ENCODE measurements at regions not wholly inside any gene's neighbourhood (a gene's known extent, or its start where the extent isn't known, plus 50 kb on each side); places are given as distances from the start of the nearest gene placed in this dataset.
"Not testable (repeated sequence)": the region's sequence is repeated elsewhere in the genome, so short reads cannot be mapped to it uniquely, and the experiment has no call there.

DNA sequence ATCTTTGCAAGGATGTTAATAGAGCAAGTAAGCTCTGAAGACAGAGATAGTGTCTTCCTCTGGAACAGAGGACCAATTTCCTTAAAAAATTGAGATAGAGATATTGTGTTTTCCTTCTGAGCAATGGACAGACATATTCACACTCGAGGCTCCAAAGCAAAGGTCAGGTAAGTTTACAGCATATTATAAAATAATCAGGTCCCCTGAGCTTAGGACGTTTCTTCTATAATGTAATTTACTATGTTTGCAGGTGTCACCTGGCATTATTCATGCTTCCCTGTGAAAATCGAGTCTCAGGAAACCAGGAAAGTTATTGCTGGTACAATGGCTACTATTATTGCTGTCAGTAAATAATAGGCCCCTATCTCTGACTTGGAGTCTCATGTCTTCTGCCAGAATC, 1135.8 kb upstream of the ACVR2A start:
- WGBS, 2 donors, result 71% methylated on average over 3 of the region's 3 CpGs
- H3K4me1 ChIP-seq, result no peaks in the 10 kb centered on the region
- intact Hi-C loops (cut with DNase I), result no loop called here
- H3K4me3 ChIP-seq (replicated peaks in 1 of 3), result no peak overlapping the region
- H3K27me3 ChIP-seq, result no peaks in the 10 kb centered on the region
- no peak overlapping the region for H3K27ac ChIP-seq
- no peaks in the 10 kb centered on the region for H3K36me3 ChIP-seq
- H3K9me3 ChIP-seq, result no peaks in the 10 kb centered on the region
- no peak for TF ChIP-seq POLR2A (IDR thresholded peaks at IDR 0.05)
- TF ChIP-seq, protein P1, sequence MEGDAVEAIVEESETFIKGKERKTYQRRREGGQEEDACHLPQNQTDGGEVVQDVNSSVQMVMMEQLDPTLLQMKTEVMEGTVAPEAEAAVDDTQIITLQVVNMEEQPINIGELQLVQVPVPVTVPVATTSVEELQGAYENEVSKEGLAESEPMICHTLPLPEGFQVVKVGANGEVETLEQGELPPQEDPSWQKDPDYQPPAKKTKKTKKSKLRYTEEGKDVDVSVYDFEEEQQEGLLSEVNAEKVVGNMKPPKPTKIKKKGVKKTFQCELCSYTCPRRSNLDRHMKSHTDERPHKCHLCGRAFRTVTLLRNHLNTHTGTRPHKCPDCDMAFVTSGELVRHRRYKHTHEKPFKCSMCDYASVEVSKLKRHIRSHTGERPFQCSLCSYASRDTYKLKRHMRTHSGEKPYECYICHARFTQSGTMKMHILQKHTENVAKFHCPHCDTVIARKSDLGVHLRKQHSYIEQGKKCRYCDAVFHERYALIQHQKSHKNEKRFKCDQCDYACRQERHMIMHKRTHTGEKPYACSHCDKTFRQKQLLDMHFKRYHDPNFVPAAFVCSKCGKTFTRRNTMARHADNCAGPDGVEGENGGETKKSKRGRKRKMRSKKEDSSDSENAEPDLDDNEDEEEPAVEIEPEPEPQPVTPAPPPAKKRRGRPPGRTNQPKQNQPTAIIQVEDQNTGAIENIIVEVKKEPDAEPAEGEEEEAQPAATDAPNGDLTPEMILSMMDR (IDR thresholded peaks at IDR 0.05), result no peak
- DNase-seq, result no peak

DNA sequence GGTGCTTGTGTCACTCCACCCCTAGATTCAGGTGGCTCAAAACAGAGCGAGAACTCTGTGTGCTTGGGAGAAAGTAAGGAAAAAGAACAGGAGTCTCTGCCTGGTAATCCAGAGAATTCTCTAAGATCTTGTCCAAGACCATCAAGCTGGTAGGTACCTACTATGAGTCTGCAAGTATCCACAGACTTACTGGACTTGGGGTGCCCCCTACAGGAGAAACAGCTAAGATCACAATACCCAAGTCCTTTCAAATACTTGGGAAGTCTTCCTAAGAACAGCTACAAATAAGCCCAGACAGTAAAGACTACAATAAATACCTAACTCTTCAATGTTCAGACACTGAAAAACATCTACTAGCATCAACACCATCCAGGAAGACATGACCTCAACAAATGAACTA, 1143.6 kb upstream of the ACVR2A start:
- WGBS, 2 donors, result 90 to 96% methylated on average over 1 of the region's 1 CpG

DNA sequence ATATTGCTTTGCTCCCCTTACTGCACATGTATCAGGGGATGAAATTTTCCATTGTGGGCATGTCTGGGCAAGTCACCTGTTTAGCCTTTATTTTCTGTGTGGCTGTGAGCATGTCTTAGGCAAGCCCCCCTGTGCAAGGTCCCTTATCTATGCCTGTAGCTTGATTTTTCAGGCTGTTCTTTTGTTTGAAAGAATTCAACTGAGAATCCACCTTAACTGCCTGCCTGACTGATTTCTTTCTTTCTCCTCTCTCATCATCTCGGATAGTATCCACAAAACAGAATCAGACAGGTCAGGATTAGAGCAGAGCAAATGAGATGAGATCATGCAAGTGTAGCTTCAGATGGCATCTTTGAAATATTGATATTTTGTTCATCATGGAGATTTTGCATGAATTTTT, 1147.5 kb upstream of the ACVR2A start:
- intact Hi-C loops (cut with DNase I), result no loop called here
- Histone ChIP-seq H3K4me3 (replicated peaks in 1 of 3) (no peak overlapping the region), H3K4me1 (no peaks in the 10 kb centered on the region), H3K27ac (no peak overlapping the region), H3K36me3 (no peaks in the 10 kb centered on the region), H3K9me3 (no peaks in the 10 kb centered on the region), H3K27me3 (no peaks in the 10 kb centered on the region)
- 87 to 91% methylated on average over 1 of the region's 1 CpG for WGBS, 2 donors
- no peak for DNase-seq
- no peak for TF ChIP-seq POLR2A (IDR thresholded peaks at IDR 0.05)
- TF ChIP-seq, protein P1 (IDR thresholded peaks at IDR 0.05), result no peak

More for the DNA sequence above, 1143.6 kb upstream of the ACVR2A start:
- H3K27me3 ChIP-seq, result no peaks in the 10 kb centered on the region
- H3K4me3 ChIP-seq (replicated peaks in 1 of 3), result no peak overlapping the region
- no peak overlapping the region for H3K27ac ChIP-seq
- DNase-seq, result no peak
- H3K36me3 ChIP-seq, result no peaks in the 10 kb centered on the region
- no peaks in the 10 kb centered on the region for H3K9me3 ChIP-seq
- H3K4me1 ChIP-seq, result no peaks in the 10 kb centered on the region
- intact Hi-C loops (cut with DNase I), result no loop called here
- no peak for TF ChIP-seq POLR2A (IDR thresholded peaks at IDR 0.05)
- TF ChIP-seq, protein P1 (IDR thresholded peaks at IDR 0.05), result no peak

DNA sequence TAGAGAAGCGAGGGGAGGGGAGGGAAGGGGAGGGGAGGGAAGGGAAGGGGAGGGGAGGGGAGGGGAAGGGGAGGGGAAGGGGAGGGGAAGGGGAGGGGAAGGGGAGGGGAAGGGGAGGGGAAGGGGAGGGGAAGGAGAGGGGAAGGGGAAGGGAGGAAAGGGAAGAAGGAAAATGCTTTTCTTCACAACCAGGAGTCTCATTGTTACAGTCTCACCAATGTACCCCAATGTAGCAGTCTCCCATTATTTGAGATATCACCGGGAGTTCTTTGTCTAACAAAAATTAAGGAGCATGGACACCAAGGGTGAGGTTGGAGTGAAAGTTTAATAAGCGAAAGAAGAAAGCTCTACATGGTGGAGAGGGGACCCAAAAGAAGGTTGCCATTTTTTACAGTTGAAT, 1148.0 kb upstream of the ACVR2A start:
- H3K36me3 ChIP-seq; intact Hi-C loops (cut with DNase I); H3K4me3 ChIP-seq (replicated peaks in 1 of 3); H3K27me3 ChIP-seq; H3K4me1 ChIP-seq; H3K9me3 ChIP-seq; DNase-seq; H3K27ac ChIP-seq: not testable (repeated sequence)
- WGBS, 2 donors, result 71 to 96% methylated on average over 3 of the region's 3 CpGs

DNA sequence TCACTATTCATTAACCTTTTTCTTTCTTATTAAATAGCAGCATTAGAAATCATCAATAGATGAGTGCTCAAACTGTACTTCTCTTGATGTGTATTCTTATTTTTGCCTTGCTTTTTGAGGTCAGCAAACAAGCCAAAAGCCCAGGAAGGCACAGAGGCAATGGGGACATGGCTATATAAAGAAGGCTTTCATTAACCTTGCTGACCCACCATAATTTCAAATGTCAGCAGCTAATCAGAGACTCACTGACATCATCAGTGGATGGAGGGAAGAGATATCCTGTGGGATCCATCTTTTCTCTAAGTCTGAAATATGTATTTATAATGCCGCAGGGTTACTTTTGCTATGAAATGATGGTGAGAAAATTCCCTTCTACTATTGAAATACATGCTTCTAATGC, 1162.8 kb upstream of the ACVR2A start:
- Histone ChIP-seq H3K27ac (no peak overlapping the region), H3K4me1 (no peaks in the 10 kb centered on the region), H3K9me3 (no peaks in the 10 kb centered on the region), H3K36me3 (no peaks in the 10 kb centered on the region), H3K27me3 (no peaks in the 10 kb centered on the region), H3K4me3 (replicated peaks in 1 of 3) (no peak overlapping the region)
- intact Hi-C loops (cut with DNase I), result no loop called here
- 90 to 94% methylated on average over 1 of the region's 1 CpG for WGBS, 2 donors
- DNase-seq, result no peak
- TF ChIP-seq, protein P1 (IDR thresholded peaks at IDR 0.05), result no peak
- no peak for TF ChIP-seq POLR2A (IDR thresholded peaks at IDR 0.05)

DNA sequence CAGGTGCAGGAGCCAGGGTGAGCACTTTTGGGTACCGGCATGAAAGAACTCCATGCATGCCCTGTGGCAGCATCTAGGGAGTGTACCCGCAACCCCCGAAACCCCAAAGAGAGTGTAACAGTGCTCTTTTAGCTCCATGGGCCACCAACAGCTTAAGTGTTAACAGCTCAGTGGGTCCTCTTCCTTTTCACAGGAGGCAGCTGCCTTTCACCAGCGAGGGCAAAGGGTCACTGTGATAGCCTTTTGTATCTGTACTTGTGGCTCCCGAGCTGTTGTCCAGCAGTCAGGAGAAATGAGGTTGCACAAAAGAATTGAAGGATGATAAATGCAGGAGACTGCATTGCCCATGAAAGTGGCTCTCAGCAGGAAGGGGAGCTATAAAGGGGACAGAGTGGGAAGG, 1166.3 kb upstream of the ACVR2A start:
- no peaks in the 10 kb centered on the region for H3K27me3 ChIP-seq
- no peaks in the 10 kb centered on the region for H3K9me3 ChIP-seq
- no peaks in the 10 kb centered on the region for H3K36me3 ChIP-seq
- H3K4me1 ChIP-seq, result no peaks in the 10 kb centered on the region
- no peak overlapping the region for H3K4me3 ChIP-seq (replicated peaks in 1 of 3)
- no peak overlapping the region for H3K27ac ChIP-seq
- 91 to 94% methylated on average over 5 of the region's 5 CpGs for WGBS, 2 donors
- DNase-seq, result no peak
- intact Hi-C loops (cut with DNase I), result no loop called here
- TF ChIP-seq, protein P1 (IDR thresholded peaks at IDR 0.05), result no peak
- no peak for TF ChIP-seq POLR2A (IDR thresholded peaks at IDR 0.05)
